ENCODE measurements at regions not wholly inside any gene's neighbourhood (a gene's known extent, or its start where the extent isn't known, plus 50 kb on each side); places are given as distances from the start of the nearest gene placed in this dataset.

DNA sequence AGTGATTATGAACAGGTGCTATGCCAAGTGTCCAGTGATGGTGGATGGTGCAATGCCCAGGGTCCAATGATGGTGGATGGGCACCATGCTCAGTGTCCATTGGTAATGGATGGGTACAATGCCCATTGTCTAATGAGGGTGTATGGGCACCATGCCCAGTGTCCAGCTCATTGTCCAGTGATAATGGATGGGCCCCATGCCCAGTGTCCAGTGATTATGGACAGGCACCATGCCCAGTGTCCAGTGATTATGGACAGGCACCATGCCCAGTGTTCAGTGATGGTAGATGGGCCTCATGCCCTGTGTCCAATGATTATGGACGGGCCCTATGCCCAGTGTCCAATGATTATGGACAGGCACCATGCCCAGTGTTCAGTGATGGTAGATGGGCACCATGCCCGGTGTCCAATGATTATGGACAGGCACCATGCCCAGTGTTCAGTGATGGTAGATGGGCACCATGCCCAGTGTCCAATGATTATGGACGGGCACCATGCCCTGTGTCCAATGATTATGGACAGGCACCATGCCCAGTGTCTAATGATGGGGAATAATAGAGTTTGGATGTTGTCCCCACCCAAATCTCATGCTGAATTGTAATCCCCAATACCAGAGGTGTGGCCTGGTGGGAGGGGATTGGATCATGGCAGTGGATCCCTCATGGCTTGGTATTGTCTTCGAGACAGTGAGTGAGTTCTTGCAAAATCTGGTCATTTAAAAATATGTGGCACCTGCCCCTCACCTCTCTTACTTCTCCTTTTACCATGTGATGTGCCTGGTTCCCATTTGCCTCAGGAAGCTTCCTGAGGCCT lies 87.8 kb downstream of the ANKRD10 start:
- H3K27me3 ChIP-seq (ENCODE audit: control insufficient read depth, insufficient read depth, low read length) = peaks cover 5% of the 10 kb centered on the region
- H3K36me3 ChIP-seq (ENCODE audit: control insufficient read depth, insufficient read depth, low read length) = no peaks in the 10 kb centered on the region
- DNase-seq (ENCODE audit: low read depth) = no peak
- TF ChIP-seq, protein P1, sequence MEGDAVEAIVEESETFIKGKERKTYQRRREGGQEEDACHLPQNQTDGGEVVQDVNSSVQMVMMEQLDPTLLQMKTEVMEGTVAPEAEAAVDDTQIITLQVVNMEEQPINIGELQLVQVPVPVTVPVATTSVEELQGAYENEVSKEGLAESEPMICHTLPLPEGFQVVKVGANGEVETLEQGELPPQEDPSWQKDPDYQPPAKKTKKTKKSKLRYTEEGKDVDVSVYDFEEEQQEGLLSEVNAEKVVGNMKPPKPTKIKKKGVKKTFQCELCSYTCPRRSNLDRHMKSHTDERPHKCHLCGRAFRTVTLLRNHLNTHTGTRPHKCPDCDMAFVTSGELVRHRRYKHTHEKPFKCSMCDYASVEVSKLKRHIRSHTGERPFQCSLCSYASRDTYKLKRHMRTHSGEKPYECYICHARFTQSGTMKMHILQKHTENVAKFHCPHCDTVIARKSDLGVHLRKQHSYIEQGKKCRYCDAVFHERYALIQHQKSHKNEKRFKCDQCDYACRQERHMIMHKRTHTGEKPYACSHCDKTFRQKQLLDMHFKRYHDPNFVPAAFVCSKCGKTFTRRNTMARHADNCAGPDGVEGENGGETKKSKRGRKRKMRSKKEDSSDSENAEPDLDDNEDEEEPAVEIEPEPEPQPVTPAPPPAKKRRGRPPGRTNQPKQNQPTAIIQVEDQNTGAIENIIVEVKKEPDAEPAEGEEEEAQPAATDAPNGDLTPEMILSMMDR (IDR thresholded peaks at IDR 0.05; ENCODE audit: insufficient read depth, low read length, poor library complexity, severe bottlenecking) = no peak
- no peak overlapping the region for H3K4me3 ChIP-seq (ENCODE audit: low read depth, low read length)

All from kidney epithelial cell (primary cell).